Endothelial cell of umbilical vein (primary cell): ENCODE measurements at regions not wholly inside any gene's neighbourhood (a gene's known extent, or its start where the extent isn't known, plus 50 kb on each side); places are given as distances from the start of the nearest gene placed in this dataset.

Experiments
- BruUV-seq: library from RNA; stranded (reverse); fragments of 400-500 nt; replicated peaks from 2 replicates; lab custom pipeline; 2021; lab: Mats Ljungman, UMichigan
- CTCF ChIA-PET: fragments of 300-600, 350-600 bp; sonication (Branson Sonifier 250); formaldehyde crosslinking; loops from one replicate; lab custom pipeline; 2021; ENCODE audit warnings: antibody characterized with exemption, inconsistent platforms; lab: Charles Lee
- POLR2A ChIA-PET: fragments of 300-600, 350-600 bp; sonication (Branson Sonifier 250); formaldehyde crosslinking; loops from one replicate; lab custom pipeline; 2021; ENCODE audit warnings: antibody characterized with exemption, inconsistent platforms; lab: Charles Lee
- DNase-seq: peaks from one replicate; pipeline ENCODE4 v3.0.0-alpha.2; 2011; ENCODE audit warnings: low read depth, low spot score
- FAIRE-seq: peaks from 2 replicates; lab custom pipeline; 2011; peaks lifted over from hg19 to GRCh38; lab: Jason Lieb, UNC
- H2AFZ ChIP-seq: 2 replicates; pipeline ENCODE4 v1.6.0; 2012; ENCODE audit warnings: low read depth, low read length, control low read depth, inconsistent platforms
- H3K27ac ChIP-seq: 2 replicates; pipeline ENCODE4 v1.5.1; 2011; ENCODE audit warnings: low read depth, mild to moderate bottlenecking, control low read depth, low read length, moderate library complexity; ENCODE audit not compliant: insufficient read depth
- H3K27me3 ChIP-seq, 2 experiments: 2 replicates each; pipeline versions ENCODE4 v1.6.0 to v1.6.1; 2011; ENCODE audit warnings: low read length in 2 of 2, mixed read lengths in 1 of 2; ENCODE audit not compliant: control insufficient read depth in 2 of 2, insufficient read depth in 2 of 2
- H3K36me3 ChIP-seq, 2 experiments: 2 replicates in 1 of 2; 3 replicates in 1 of 2; pipeline ENCODE4 v1.5.1; 2011; ENCODE audit warnings: low read length in 2 of 2, mild to moderate bottlenecking in 1 of 2, moderate library complexity in 1 of 2; ENCODE audit not compliant: control insufficient read depth in 2 of 2, insufficient read depth in 2 of 2; ENCODE audit errors: extremely low read depth in 1 of 2
- H3K4me1 ChIP-seq: 3 replicates; pipeline ENCODE4 v1.5.1; 2011; ENCODE audit warnings: mild to moderate bottlenecking, low read length; ENCODE audit not compliant: control insufficient read depth, insufficient read depth; ENCODE audit errors: extremely low read depth
- H3K4me2 ChIP-seq: 2 replicates; pipeline ENCODE4 v1.6.1; 2011; ENCODE audit warnings: low read length, control low read depth, mixed read lengths; ENCODE audit not compliant: insufficient read depth
- H3K4me3 ChIP-seq, 3 experiments: fragments of 200-600 bp in 1 of 3; sonication (generic), shearing (Covaris generic) in 1 of 3; replicated peaks in 1 of 3; 2 replicates each; pipeline ENCODE4 v1.5.1; 2011 to 2016; ENCODE audit warnings: control low read depth in 3 of 3, low read length in 3 of 3, mild to moderate bottlenecking in 2 of 3, inconsistent platforms in 1 of 3, low read depth in 1 of 3, moderate library complexity in 1 of 3; ENCODE audit not compliant: insufficient read depth in 1 of 3
- H3K79me2 ChIP-seq: 2 replicates; pipeline ENCODE4 v1.6.0; 2012; ENCODE audit warnings: low read length, inconsistent platforms; ENCODE audit not compliant: control insufficient read depth, insufficient read depth
- H3K9ac ChIP-seq: replicated peaks from 2 replicates; pipeline ENCODE3; 2011; ENCODE audit warnings: low read length, control low read depth; ENCODE audit not compliant: insufficient read depth; ENCODE audit errors: extremely low read depth
- H3K9me1 ChIP-seq: replicated peaks from 3 replicates; pipeline ENCODE4 v1.6.0; 2011; ENCODE audit warnings: mild to moderate bottlenecking, low read length; ENCODE audit not compliant: control insufficient read depth, insufficient read depth; ENCODE audit errors: extremely low read depth
- H3K9me3 ChIP-seq: replicated peaks from 2 replicates; pipeline ENCODE4 v1.5.1; 2012; ENCODE audit warnings: low read length, inconsistent platforms; ENCODE audit not compliant: control insufficient read depth, insufficient read depth
- H4K20me1 ChIP-seq: replicated peaks from 2 replicates; pipeline ENCODE3; 2011; ENCODE audit warnings: mild to moderate bottlenecking, low read length; ENCODE audit not compliant: control insufficient read depth, insufficient read depth; ENCODE audit errors: extremely low read depth
- EZH2 ChIP-seq: IDR thresholded peaks from 2 replicates; pipeline ENCODE4 v1.6.1; 2012; ENCODE audit warnings: borderline replicate concordance, low read depth, mild to moderate bottlenecking, moderate library complexity, low read length, inconsistent platforms; ENCODE audit not compliant: severe bottlenecking
- FOS ChIP-seq: IDR thresholded peaks from 2 replicates; pipeline ENCODE4 v1.6.1; 2011; ENCODE audit warnings: mild to moderate bottlenecking, low read length, moderate library complexity, borderline replicate concordance; ENCODE audit not compliant: insufficient read depth
- GATA2 ChIP-seq: IDR thresholded peaks from 2 replicates; pipeline ENCODE4 v1.7.0; 2011; ENCODE audit warnings: low read depth, mild to moderate bottlenecking, moderate library complexity, mixed read lengths, low read length; ENCODE audit not compliant: insufficient read length, insufficient read depth
- JUN ChIP-seq: IDR thresholded peaks from 2 replicates; pipeline ENCODE4 v1.6.1; 2011; ENCODE audit warnings: borderline replicate concordance, low read depth; ENCODE audit not compliant: insufficient read length, insufficient read depth
- MYC ChIP-seq: IDR thresholded peaks from one replicate; pipeline ENCODE4 v1.6.1; 2011; ENCODE audit warnings: mild to moderate bottlenecking, low read depth, low read length
- POLR2A ChIP-seq: IDR thresholded peaks from 2 replicates; pipeline ENCODE4 v1.6.1; 2012; ENCODE audit warnings: low read depth, mild to moderate bottlenecking, control low read depth, low read length
- POLR2AphosphoS5 ChIP-seq: IDR thresholded peaks from 2 replicates; pipeline ENCODE4 v1.6.1; 2012; ENCODE audit warnings: low read depth, mild to moderate bottlenecking, control low read depth, low read length, moderate library complexity; ENCODE audit not compliant: insufficient read depth
- dilution Hi-C: fragments of 300-500 bp; cut with MboI; formaldehyde crosslinking; loops from one replicate; pipeline ENCODE4 v1.15.0; 2019; ENCODE audit warnings: low sequenced_read_pairs; ENCODE audit not compliant: extremely low pct_ligation_motif_present
- intact Hi-C: fragments of 100-400 bp; cut with micrococcal nuclease; formaldehyde crosslinking; loops from one replicate; pipeline ENCODE4 v1.10.0; 2022
- TF ChIP-seq, protein P1 (sequence below): IDR thresholded peaks from 2 replicates; pipeline ENCODE4 v1.6.1; 2011; ENCODE audit not compliant: insufficient read depth, insufficient read length
- TF ChIP-seq, protein P2 (sequence below), 2 donors: IDR thresholded peaks; 1 replicate in 1 of 2; 2 replicates in 1 of 2; pipeline ENCODE4 v1.5.1; 2011; ENCODE audit warnings: low read length in 2 of 2, mild to moderate bottlenecking in 2 of 2, moderate library complexity in 2 of 2, control low read depth in 1 of 2, inconsistent platforms in 1 of 2, low read depth in 1 of 2; ENCODE audit not compliant: insufficient read depth in 1 of 2; ENCODE audit errors: extremely low read depth in 1 of 2

DNA sequence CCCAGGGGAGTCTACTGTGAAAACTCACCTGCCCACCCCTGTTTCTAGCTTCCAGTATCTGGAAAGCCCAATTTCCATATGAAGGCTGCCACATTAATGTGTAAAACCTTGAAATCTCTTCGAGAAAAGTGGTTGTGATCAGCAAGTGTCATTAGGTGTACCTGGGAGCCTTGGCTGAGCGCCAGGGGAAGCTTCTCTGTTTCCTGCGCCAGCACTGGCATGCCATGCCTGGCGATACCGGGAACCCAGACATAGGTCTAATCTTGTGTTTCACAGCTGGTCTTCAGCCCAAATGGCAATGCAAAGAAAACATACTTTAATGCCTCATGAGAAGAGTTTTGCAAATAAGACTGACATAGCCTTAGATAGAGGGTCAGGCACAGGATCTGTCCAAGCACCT, 101.6 kb downstream of the TENT4A start:
- Histone ChIP-seq H3K36me3 (no peaks in the 10 kb centered on the region), H4K20me1 (no peaks in the 10 kb centered on the region), H3K9me1 (no peaks in the 10 kb centered on the region), H3K79me2 (no peaks in the 10 kb centered on the region), H3K9me3 (no peaks in the 10 kb centered on the region), H3K27me3 (no peaks in the 10 kb centered on the region), H2AFZ (no peak overlapping the region), H3K27ac (no peak overlapping the region), H3K4me3 (no peak overlapping the region), H3K9ac (no peak overlapping the region), H3K4me2 (no peak overlapping the region), H3K4me1 (no peaks in the 10 kb centered on the region)
- no peak for DNase-seq
- TF ChIP-seq FOS (no peak), POLR2AphosphoS5 (no peak), JUN (no peak), MYC (no peak), POLR2A (no peak), EZH2 (no peak), GATA2 (no peak)
- TF ChIP-seq, protein P1, sequence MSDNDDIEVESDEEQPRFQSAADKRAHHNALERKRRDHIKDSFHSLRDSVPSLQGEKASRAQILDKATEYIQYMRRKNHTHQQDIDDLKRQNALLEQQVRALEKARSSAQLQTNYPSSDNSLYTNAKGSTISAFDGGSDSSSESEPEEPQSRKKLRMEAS, result no peak
- TF ChIP-seq, protein P2, sequence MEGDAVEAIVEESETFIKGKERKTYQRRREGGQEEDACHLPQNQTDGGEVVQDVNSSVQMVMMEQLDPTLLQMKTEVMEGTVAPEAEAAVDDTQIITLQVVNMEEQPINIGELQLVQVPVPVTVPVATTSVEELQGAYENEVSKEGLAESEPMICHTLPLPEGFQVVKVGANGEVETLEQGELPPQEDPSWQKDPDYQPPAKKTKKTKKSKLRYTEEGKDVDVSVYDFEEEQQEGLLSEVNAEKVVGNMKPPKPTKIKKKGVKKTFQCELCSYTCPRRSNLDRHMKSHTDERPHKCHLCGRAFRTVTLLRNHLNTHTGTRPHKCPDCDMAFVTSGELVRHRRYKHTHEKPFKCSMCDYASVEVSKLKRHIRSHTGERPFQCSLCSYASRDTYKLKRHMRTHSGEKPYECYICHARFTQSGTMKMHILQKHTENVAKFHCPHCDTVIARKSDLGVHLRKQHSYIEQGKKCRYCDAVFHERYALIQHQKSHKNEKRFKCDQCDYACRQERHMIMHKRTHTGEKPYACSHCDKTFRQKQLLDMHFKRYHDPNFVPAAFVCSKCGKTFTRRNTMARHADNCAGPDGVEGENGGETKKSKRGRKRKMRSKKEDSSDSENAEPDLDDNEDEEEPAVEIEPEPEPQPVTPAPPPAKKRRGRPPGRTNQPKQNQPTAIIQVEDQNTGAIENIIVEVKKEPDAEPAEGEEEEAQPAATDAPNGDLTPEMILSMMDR (IDR thresholded peaks at IDR 0.05; ENCODE audit: extremely low read depth in 1 of 2, insufficient read depth in 1 of 2, low read depth in 1 of 2, low read length in 2 of 2), result no peak
- ChIA-PET CTCF (no interaction called here), POLR2A (no interaction called here)
- intact Hi-C loops, result no loop called here
- dilution Hi-C loops, result no loop called here
- BruUV-seq, result no TSS peak
- FAIRE-seq, result no peak
